Astrocyte (in vitro differentiated cells and primary cell): ENCODE measurements at regions not wholly inside any gene's neighbourhood (a gene's known extent, or its start where the extent isn't known, plus 50 kb on each side); places are given as distances from the start of the nearest gene placed in this dataset.

Experiments used
- EZH2 ChIP-seq: IDR thresholded peaks from 2 replicates; pipeline ENCODE4 v1.6.1; 2012; ENCODE audit warnings: mild to moderate bottlenecking, low read length, inconsistent platforms; ENCODE audit not compliant: insufficient read depth
- TF ChIP-seq, protein P1 (sequence below): IDR thresholded peaks from 2 replicates; pipeline ENCODE4 v1.5.1; 2011; ENCODE audit warnings: low read depth, mild to moderate bottlenecking, inconsistent platforms, low read length, moderate library complexity; ENCODE audit not compliant: insufficient read depth

DNA sequence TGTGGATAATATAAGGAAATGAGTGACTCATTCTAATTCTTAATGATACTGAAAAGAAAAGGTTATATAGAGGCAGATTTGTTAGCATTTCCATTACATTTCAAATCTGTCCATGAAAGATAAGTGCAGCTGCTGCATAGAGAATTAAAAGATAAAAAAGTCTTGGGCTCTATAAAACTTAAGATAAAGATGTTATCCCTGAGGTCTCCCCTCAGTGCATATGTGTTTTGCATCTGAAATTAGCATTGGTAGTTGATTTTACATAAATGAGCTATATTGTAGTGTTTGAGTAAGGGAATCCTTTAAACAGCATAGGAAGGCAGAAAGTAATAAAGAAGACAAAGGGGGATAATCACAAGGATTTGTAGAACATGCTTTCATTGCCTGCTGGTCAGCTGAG, 206.2 kb downstream of the FSCB start:
- TF ChIP-seq, protein P1, sequence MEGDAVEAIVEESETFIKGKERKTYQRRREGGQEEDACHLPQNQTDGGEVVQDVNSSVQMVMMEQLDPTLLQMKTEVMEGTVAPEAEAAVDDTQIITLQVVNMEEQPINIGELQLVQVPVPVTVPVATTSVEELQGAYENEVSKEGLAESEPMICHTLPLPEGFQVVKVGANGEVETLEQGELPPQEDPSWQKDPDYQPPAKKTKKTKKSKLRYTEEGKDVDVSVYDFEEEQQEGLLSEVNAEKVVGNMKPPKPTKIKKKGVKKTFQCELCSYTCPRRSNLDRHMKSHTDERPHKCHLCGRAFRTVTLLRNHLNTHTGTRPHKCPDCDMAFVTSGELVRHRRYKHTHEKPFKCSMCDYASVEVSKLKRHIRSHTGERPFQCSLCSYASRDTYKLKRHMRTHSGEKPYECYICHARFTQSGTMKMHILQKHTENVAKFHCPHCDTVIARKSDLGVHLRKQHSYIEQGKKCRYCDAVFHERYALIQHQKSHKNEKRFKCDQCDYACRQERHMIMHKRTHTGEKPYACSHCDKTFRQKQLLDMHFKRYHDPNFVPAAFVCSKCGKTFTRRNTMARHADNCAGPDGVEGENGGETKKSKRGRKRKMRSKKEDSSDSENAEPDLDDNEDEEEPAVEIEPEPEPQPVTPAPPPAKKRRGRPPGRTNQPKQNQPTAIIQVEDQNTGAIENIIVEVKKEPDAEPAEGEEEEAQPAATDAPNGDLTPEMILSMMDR: no peak
- no peak for TF ChIP-seq EZH2
